GM19351 (cell line): ENCODE measurements at regions not wholly inside any gene's neighbourhood (a gene's known extent, or its start where the extent isn't known, plus 50 kb on each side); places are given as distances from the start of the nearest gene placed in this dataset.

Experiments
- ATAC-seq: cut with Tn5 transposase; IDR thresholded peaks from one replicate; pipeline ENCODE4 v1.9.1; 2021; ENCODE audit warnings: mild to moderate bottlenecking, moderate library complexity; ENCODE audit not compliant: unreplicated experiment

DNA sequence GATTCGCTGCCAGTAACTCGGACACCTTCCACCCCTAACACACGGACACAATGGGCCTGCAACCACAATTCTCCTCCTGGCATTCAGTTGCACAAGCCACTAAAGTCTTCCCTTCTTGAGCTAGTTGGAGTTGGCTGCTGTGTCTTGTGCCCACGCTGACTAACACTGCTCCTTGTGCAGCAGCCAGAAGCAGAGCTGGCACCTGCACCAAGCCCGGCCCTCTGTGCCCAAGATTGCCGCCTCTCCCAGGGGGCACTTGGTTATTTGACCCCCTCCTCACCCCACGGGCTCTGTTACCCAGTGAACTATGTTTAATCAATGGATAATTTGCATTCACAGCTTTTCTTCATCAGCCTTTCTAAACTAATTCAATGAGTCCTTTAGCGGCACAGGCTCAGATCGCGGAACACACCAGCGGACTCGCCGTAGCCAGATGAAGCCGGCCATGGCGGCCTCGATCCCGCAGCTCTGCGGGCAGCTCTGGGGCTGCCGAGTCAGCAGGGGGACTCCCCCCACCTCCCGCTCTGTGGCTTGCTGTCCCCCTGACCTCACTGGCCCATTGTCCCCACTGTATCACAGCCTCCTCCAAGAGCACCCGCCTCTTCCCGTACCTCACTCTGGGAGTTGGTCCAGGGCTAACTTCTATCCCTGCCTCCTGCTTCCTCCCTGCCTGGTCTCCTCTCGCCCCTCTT lies 94.8 kb upstream of the AFDN start:
- ATAC-seq, result no peak

DNA sequence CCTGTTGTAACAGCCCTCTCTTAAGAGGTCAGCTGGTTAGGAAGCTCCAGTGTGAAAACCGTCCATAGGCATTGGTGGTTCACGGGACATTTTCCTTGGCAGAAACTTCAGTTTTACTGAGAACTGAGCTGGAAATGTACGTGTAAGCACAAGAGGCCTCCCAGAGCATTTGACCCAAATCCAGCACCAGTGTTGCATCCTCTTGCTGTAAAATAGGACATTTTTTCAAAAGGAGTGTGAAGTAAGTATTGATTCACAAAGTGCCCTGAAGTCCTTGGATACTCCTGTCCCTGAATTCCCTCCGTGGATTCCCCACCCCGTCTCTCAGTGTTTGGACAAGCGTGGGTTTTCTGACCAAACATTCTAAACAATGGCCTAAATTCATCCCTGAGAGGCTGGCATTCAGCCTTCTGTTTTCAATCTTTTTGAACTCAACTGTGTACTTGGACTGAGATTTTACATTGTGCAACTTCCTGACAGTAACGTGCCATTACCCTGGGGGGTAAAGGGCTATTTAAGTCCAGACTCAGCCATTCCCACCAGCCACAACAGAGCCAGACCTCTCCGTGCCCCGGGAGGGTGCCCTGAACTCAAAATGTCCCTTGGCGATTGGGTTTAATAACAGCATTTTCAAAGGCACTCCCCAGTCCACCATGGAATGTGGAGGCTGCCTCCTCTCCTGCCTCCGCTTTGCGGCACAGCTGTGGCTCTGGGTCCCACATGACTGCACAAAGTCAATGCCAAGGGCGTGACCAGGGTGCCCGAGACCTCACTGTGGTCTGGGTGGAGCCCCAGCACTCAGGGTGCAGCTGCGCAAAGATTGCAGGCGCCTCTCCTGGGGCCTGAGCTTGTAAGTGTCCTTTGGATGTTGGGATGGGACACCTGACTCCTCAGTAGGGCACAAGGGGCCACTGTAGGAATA lies 92.7 kb upstream of the AFDN start:
- no peak for ATAC-seq

DNA sequence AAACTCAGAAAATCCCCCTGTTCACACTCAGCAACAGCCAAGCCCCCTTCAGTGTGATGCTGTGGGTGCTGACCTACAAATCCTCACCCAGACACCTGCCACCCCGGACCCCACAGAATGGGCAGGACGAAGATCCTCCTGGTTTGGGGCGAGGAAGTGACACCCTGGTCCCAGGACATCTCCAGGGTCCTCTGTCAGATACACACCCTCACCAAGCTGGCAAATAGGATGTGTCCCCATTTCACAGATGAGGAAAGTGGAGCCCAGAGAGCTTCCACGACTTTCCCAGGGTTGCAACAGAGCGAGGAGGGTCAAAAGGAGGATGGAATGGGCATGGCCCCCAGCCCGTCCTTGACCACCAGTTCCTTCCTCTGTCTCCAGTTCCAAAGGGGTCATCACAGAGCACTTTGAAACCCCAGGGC lies 92.0 kb upstream of the AFDN start:
- no peak for ATAC-seq

DNA sequence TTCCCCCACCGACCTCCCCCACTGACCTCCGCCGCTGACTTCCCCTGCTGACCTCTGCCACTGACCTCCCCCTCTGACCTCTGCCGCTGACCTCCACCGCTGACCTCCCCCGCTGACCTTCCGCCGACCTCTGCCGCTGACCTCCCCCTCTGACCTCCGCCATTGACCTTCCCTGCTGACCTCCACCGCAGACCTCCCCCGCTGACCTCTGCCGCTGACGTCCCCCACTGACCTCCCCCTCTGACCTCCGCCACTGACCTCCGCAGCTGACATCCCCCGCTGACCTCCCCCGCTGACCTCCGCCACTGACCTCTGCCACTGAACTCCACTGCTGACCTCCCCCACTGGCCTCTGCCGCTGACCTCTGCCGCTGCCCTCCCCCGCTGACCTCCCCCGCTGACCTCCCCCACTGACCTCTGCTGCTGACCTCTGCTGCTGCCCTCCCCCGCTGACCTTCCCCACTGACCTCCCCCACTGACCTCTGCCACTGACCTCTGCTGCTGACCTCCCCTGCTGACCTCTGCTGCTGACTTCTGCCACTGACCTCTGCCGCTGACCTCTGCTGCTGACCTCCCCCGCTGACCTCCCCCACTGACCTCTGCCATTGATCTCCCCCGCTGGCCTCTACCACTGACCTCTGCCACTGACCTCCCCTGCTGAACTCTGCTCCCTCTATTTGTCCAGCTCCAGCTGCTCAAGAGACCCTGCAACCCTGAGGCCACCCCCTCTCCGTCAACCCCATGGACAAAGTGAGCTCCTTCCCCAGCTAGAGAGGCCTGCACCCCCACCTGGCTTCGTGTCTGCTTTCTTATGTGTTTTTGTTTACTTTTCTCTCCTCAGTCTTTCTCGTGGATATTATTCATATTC lies 91.4 kb upstream of the AFDN start:
- no peak for ATAC-seq

DNA sequence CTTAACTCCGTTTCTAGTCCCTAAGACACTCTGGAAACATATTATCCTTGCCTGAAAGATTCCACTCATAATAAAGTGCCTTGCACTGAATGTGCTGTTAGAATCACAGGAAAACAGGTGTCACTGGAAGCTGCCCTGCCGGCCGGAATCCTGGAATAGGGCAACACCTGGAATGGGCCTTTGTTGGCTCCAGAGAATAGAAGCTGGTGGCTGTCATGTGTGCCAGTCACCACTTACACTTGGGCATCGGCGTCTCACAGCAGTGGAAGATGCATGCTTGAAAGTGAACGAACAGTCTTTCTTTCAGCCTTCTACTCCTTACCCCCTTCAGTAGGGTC lies 90.8 kb upstream of the AFDN start:
- no peak for ATAC-seq

DNA sequence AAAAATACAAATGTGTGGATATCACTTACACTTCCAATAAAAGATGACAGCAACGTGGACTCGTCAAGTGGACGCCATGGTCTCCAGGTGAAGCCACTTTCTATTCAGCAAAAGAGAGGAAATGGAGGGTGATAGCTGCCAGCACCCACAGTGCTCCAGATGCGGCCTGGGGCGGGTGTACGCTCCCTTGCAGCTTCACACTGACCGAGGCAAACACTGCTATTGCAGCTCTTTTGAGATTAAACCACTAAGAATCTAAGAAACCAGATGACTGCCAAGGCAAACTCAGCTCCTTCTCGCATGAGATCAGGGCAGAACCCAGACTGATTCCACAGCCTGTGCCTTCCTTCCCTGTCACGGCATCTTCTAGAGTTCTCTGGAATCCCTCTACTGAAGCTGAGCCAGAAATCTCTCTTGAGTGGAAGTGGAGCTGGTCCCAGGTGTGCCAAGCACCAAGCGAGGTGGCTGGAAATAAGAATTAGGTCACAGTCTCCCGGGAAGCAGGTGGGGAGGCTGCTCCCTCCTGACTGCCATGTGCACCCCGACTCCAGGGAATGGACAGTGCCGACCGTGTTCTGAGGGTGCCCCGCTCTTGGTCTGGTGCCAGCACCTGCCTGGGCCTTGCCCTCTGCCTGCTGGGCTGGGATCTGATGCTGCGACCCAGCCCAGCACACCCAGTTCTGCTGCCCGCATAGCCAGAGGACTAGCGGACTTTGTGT lies 90.1 kb upstream of the AFDN start:
- no peak for ATAC-seq

DNA sequence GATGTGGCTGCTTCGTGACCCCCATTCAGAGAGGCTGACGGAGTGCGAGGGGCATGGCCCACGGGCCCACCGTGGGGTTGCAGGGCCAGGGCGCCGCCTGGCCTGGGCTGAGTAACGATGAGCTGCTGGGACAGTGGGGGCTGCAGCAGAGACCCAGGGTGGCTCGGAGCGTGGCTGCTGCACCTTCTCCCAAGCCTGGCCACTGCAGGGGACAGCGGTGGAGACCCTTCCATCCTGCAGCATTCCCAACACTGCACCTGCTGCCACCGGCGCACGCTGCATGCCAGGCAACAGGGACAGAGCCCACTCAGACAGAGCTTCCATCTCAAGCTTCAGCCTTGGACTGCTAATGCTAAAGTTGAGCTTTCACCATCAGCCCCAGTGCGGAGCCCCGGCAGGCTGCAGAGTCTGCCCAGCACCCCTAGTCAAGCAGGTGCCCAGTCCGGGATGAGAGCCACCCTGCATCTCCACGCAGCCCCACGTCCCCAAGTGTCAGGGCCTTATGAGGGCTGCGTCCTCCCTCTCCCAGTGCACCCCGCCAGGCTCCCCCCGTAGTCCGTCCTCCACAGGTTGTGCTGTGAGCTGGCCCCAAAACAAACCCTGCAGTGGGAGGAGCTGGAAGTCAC lies 89.4 kb upstream of the AFDN start:
- no peak for ATAC-seq

DNA sequence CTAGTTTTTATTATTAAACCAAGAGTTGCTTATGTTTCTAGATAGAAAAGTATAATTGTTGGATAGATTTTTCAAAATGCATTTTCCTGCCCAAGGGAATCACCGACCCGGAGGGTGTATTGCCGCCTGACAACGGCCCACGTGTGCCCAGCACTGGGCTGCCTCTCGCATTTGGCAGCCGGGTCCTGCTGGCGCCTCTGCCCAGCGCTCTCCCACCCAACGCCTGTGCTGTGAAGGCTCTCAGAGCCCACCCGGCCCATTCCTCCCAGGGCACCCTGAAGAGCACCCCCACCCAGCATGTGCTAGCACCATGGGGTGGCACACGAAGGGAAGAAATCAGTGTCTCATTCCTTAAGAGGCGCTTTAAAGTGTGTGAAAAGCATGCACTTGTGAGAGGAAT lies 88.3 kb upstream of the AFDN start:
- no peak for ATAC-seq

DNA sequence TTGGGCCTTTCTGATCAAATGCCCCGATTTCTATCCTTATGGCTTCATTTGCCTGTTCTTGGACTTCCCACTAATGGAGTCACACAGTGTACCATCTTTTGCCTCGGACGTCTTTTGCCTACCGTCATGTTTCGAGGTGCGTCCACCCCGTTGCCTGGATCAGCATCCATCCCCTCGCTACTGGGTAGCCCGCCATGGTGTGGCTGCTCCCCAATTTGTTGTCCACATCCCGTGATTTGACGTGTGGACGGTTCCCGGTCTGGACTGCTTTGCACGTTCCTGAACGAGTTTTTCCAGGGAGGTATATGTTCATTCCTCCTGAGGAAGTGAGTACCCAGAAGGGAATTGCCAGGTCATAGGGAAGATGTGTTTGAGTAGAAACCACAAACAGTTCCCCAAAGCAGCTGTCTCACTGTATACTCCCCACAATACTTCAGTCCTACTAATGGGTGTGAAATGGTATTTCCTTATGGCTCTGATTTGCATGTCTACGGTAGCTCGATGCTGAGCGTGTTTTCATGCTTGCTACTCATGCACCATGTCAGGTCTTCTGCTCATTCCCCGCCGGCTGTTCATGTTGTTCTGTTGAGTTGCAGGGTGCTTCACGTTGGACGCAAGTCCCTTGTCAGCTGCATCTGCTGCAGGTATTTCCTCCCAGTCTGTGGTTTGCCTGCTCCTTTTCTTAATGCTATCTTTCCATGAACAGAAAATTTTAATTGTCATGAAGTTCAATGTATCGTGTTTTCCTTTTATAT lies 86.8 kb upstream of the AFDN start:
- no peak for ATAC-seq

DNA sequence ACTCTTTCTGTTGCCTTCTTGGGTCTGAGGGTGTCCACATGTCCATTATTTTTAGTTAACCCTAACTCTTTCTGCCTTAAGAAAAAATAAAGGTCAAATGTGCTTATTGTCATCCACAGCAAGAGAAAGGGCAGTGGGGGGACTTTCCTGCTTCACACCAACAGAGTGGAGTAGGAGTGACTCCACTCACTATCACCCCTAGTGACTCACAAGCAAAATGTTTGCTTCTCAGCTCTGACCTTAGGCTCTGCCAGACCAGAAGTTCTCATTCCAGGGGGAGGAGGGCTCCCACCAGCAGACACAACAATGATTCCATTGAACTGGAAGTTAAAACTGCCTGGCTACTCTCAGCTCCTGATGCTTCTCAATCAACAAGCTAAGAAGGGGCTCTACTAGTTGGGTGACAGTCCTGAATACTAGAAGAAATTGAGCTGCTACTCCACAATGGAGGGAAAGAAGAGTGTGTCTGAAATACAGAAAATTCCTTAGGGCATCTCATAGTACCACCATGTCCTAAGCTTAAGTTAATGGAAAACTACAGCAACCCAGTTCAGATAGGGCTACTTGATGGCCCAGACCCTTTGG lies 83.9 kb upstream of the AFDN start:
- peak; percentile 65 for ATAC-seq

DNA sequence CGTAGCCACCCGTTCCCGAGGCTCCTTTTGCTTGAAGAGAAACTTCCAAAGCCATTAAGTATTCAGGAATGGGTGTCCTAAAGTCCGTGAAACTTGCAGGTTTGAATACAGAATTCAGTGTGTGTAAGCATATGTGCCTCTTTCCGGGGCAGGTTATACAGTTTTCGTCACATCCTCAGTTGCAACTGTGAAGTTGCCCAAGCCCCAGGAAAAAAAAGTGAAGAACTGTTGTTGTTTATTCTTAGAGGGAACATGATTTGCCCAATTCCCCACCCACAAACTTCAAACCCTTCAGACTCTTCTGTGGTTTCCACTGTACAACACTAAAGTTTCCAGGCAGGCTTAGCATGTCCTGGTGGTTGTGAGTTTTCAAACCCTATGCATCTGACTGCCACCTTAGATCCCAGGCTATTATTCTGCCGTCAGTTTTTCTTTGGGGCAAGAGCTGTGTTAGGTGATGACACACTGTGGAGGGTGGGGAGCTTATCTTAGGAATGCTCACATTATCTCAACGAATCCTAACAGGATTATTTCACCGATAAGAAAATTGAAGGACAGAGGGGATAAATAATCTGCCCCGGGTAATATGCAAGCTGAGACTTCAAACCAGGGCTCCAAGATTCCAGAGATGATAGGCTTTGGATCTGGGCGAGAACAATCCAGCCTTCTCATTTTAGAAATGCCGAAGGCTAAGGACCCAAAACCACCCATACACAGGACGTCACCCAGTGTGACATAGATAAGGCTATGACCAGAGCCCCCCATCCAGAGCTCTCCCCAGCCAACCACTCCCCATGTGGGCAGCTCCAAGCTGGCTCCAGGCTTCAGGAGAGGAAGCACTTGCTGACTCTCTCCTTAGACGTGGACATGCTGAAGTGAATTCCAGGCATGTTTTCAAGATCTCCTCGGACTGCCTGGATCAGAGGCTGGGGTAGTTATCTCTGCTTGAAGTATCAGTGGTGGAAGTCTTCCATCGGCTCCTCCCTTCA lies 81.7 kb upstream of the AFDN start:
- no peak for ATAC-seq

DNA sequence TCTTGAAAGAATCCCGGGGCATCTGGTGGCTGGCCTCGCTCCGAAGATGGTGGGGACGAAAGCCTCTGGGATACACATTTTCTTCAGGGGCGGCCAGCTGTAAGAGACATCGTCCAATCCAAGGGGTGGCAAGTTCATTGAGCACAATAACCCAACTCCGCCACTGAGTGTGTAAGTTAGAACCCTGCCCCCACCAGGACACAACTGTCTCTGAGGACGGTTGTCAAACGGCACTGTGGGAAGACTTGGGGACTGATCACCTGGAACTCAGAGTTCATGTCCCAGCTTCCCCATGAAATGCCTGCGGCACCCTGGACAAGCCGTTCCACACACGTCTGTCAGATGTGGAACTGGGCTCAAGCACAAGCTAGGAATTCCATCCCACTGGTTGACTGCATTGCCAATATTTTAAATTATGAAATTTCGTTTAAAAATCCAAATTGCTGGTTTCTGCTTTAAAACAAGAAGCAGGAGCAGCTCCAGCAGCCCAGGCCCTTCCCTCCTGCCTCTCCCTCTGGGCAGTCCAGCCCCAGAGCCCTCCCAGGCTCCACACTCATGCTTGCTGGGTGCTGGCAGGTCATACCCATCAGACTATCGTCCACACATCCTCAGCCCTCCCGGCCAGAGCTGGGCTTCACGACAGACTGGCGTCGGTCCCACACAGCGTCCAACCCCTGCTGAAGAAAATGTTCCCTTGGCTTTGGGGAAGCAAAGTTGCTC lies 80.9 kb upstream of the AFDN start:
- ATAC-seq, result no peak

DNA sequence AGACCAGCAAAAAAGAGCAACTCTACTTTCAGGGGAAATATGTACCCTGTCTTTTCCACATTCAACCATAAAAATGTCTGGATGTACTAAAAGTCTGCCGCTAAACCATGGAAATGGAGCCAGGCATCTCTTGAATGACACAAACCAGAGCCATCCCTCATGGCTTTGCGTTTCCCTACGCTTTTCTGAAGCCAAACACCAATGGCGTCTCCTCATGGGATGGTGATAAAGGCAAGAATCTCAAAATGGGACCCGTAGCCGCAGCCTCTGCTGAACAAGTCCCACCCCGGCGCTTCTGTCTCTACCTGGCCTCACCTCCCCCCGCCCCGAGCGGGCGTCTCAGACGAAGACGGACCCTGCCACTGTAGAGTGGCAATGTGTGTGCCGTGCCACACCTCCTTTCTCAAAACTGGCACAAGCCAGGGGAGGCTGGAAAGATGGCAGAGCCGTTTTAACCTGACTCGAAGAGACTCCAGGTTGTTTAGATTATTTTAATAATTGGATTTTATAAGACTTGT lies 80.3 kb upstream of the AFDN start:
- ATAC-seq, result no peak

DNA sequence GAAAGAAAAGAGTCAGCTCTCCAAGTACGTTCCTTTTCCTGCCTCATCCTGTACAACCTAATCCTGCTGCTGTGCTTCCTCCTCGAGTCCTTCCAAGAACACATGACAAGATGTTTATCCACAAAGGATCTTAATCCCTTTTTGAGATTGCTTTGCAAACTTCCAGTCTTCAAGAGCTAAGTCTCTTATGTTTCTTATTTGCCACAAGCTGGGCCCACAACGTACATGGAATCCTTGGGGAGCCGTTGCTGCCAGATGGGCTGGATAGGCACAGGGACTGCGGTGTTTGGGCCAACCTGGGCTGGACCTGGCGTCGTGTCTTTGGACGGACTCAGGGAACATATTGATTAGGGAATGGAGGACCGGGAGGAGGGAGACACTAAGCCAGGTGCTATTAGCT lies 79.7 kb upstream of the AFDN start:
- ATAC-seq, result no peak

DNA sequence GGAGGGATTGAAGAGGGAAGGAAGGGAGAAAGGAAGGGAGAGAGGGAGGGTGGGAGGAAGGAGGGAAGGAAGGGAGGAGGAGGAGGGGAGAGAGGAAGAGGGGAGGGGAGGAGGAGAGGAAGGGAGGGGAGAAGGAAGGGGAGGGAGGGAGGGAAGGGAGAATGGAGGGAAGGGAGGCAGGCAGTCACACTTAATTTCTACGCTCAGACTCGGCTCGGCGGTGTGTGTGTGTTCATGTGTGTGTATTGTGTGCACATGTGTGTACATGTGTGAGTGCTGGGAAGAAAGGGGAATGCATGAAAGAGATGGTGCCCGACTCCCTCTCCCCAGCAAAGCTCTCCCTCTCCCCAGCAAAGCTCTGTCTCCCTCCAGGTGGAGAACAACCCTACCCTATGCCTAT lies 79.1 kb upstream of the AFDN start:
- ATAC-seq, result no peak

DNA sequence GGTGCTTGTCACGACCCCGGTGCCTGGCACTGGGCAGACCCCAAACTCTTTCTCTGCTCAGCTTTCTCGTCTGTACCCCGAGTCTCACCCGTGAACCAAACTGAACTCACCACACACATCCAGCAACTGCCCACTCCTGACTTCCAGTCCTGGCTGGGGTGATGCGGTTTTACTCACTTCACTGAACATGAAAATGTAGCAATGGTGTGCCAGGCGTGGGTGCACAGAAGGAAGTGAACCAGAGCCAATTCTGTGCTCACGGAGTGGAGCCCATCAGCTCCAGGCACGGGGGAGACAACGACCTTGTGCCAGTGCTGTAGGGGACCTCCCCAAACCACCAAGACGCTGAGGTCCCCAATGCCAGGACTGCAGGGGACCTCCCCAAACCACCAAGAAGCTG lies 78.7 kb upstream of the AFDN start:
- no peak for ATAC-seq
